Epithelial cell of proximal tubule (primary cell): ENCODE measurements at regions not wholly inside any gene's neighbourhood (a gene's known extent, or its start where the extent isn't known, plus 50 kb on each side); places are given as distances from the start of the nearest gene placed in this dataset.
"Not testable (repeated sequence)": the region's sequence is repeated elsewhere in the genome, so short reads cannot be mapped to it uniquely, and the experiment has no call there.

Source experiments
- DNase-seq: peaks from one replicate; pipeline ENCODE4 v3.0.0-alpha.2; 2011; ENCODE audit warnings: low read depth
- H3K4me3 ChIP-seq: 2 replicates; pipeline ENCODE4 v1.5.1; 2011; ENCODE audit warnings: low read depth, mild to moderate bottlenecking, low read length
- CTCF ChIP-seq: conservative IDR thresholded peaks from 2 replicates; pipeline ENCODE4 v1.5.1; 2012; ENCODE audit warnings: low read depth, mild to moderate bottlenecking, low read length

- no peak overlapping the region for H3K4me3 ChIP-seq
- peak; percentile 33 for DNase-seq
- TF ChIP-seq CTCF = no peak
Measured at GRCh38 chr4:188387179-188387791, 248.0 kb downstream of the TRIML1 start.

- DNase-seq, H3K4me3 ChIP-seq: not testable (repeated sequence)
- peak; percentile 19 for TF ChIP-seq CTCF
Measured at GRCh38 chr4:188391349-188391748, 252.1 kb downstream of the TRIML1 start.

- no peak for DNase-seq
- TF ChIP-seq CTCF = no peak
- no peak overlapping the region for H3K4me3 ChIP-seq
Measured at GRCh38 chr4:188396037-188396436, 256.8 kb downstream of the TRIML1 start.

- no peak for DNase-seq
- no peak for TF ChIP-seq CTCF
- H3K4me3 ChIP-seq = no peak overlapping the region
Measured at GRCh38 chr4:188399834-188400233, 260.6 kb downstream of the TRIML1 start.

- H3K4me3 ChIP-seq = no peak overlapping the region
- TF ChIP-seq CTCF = no peak
- DNase-seq = no peak
Measured at GRCh38 chr4:188400451-188400850, 261.2 kb downstream of the TRIML1 start.

- no peak for TF ChIP-seq CTCF
- H3K4me3 ChIP-seq = no peak overlapping the region
- no peak for DNase-seq
Measured at GRCh38 chr4:188403272-188403671, 264.0 kb downstream of the TRIML1 start.

- DNase-seq, H3K4me3 ChIP-seq: not testable (repeated sequence)
Measured at GRCh38 chr4:188405071-188405835, 266.0 kb downstream of the TRIML1 start.
